ENCODE measurements at regions not wholly inside any gene's neighbourhood (a gene's known extent, or its start where the extent isn't known, plus 50 kb on each side); places are given as distances from the start of the nearest gene placed in this dataset.

DNA sequence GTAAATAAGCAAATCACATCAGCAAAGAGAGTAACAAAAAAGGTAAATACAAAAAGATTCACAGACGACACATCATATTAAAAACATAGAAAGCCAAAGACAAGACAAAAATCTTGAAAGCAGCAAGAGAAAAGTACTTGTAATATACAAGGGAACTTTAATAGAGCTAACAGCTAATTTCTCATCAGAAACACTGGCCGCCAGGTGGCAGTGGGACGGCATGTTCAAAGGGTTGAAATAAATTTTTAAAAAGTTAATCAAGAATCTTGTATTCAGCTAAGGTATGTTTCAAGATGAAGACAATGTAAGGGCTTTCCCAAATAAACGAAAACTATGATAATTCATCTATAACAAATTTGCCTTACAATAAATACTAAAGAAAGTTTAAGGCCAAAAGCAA is 358.1 kb downstream of the LRRIQ3 start:
- H3K36me3 ChIP-seq (ENCODE audit: control insufficient read depth in 2 of 2, insufficient read depth in 2 of 2, low read length in 1 of 2) = no peaks in the 10 kb centered on the region
- CTCF ChIA-PET = interaction anchor here (0.7 to 3.1 kb wide), 18 partner anchors 16 to 986 kb away, joined by 3 to 55 read pairs (median 5); partner anchors contain the start of gene TYW3
- peak; percentile 32; the same call in 1 of the 3 replicates for ATAC-seq
- H3K27ac ChIP-seq (ENCODE audit: control insufficient read depth, insufficient read depth) = no peak overlapping the region
- TF ChIP-seq, protein P1, sequence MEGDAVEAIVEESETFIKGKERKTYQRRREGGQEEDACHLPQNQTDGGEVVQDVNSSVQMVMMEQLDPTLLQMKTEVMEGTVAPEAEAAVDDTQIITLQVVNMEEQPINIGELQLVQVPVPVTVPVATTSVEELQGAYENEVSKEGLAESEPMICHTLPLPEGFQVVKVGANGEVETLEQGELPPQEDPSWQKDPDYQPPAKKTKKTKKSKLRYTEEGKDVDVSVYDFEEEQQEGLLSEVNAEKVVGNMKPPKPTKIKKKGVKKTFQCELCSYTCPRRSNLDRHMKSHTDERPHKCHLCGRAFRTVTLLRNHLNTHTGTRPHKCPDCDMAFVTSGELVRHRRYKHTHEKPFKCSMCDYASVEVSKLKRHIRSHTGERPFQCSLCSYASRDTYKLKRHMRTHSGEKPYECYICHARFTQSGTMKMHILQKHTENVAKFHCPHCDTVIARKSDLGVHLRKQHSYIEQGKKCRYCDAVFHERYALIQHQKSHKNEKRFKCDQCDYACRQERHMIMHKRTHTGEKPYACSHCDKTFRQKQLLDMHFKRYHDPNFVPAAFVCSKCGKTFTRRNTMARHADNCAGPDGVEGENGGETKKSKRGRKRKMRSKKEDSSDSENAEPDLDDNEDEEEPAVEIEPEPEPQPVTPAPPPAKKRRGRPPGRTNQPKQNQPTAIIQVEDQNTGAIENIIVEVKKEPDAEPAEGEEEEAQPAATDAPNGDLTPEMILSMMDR (IDR thresholded peaks at IDR 0.05 in 2 of 3, conservative IDR thresholded peaks at IDR 0.05 in 1 of 3; ENCODE audit: control insufficient read depth in 2 of 3, extremely low read depth in 1 of 3, insufficient read depth in 1 of 3, low read depth in 3 of 3, low read length in 3 of 3) = peak; percentile 23 to 51 (median 35); a peak in 5 of 6 replicates
- TF ChIP-seq TCF12 (IDR thresholded peaks at IDR 0.05; ENCODE audit: low read depth, low read length) (no peak), SMC3 (IDR thresholded peaks at IDR 0.05; ENCODE audit: borderline replicate concordance, low read length) (peak; percentile 71; the same call in 1 of the 2 replicates), TAF1 (IDR thresholded peaks at IDR 0.05; ENCODE audit: borderline replicate concordance, low read depth, low read length) (no peak), RAD21 (IDR thresholded peaks at IDR 0.05; ENCODE audit: insufficient read depth, low read depth, low read length) (peak; percentile 48; the same call in 1 of the 2 replicates), EZH2 (IDR thresholded peaks at IDR 0.05; ENCODE audit: borderline replicate concordance, control insufficient read depth, low read depth, low read length) (no peak)
- no peak overlapping the region for H3K9ac ChIP-seq (ENCODE audit: control insufficient read depth, insufficient read depth, low read length)
- WGBS (ENCODE audit: insufficient coverage, insufficient replicate concordance, low lambda C conversion rate, missing lambda C conversion rate) = 6% methylated on average over 4 of the region's 4 CpGs
- no peaks in the 10 kb centered on the region for H3K9me3 ChIP-seq (replicated peaks; ENCODE audit: control insufficient read depth, insufficient read depth, low read length)
- H3K27me3 ChIP-seq (replicated peaks in 1 of 2; ENCODE audit: control insufficient read depth in 2 of 2, insufficient read depth in 2 of 2, low read length in 1 of 2) = no peaks in the 10 kb centered on the region
- no peak for DNase-seq (ENCODE audit: low read depth, low spot score)
- no TSS peak for BruUV-seq (replicated peaks)
- no peaks in the 10 kb centered on the region for H3K79me2 ChIP-seq (ENCODE audit: control insufficient read depth, insufficient read depth, low read length)
- no peak for FAIRE-seq
- no peaks in the 10 kb centered on the region for H3K4me1 ChIP-seq (ENCODE audit: control insufficient read depth, insufficient read depth, low read length)
- intact Hi-C loops (cut with micrococcal nuclease; ENCODE audit: unreplicated experiment) = loop anchor here (1.0 to 10.0 kb wide), 4 partner anchors 158 to 849 kb away; no protein-coding TSS in a partner anchor
- no peak overlapping the region for H3K4me2 ChIP-seq (ENCODE audit: control insufficient read depth, insufficient read depth)
- no peak overlapping the region for H2AFZ ChIP-seq (ENCODE audit: control insufficient read depth, low read depth, low read length)
- RAD21 ChIA-PET (ENCODE audit: unreplicated experiment) = interaction anchor here (0.7 to 1.9 kb wide), 11 partner anchors 21 to 849 kb away, joined by 3 to 14 read pairs (median 4); partner anchors contain the start of genes FPGT and LRRIQ3
- in situ Hi-C loops (cut with MboI) = loop anchor here (10.0 to 25.0 kb wide), 3 partner anchors 155 to 845 kb away; no protein-coding TSS in a partner anchor
- POLR2A ChIA-PET = no interaction called here
- H4K20me1 ChIP-seq (ENCODE audit: control insufficient read depth, insufficient read depth) = no peaks in the 10 kb centered on the region
- SMC1A ChIA-PET (ENCODE audit: uncharacterized antibody, unreplicated experiment) = interaction anchor here (0.9 to 3.1 kb wide), 20 partner anchors 13 to 863 kb away, joined by 3 to 41 read pairs (median 4); no protein-coding TSS in a partner anchor
- no peak overlapping the region for H3K4me3 ChIP-seq
